ENCODE measurements at regions not wholly inside any gene's neighbourhood (a gene's known extent, or its start where the extent isn't known, plus 50 kb on each side); places are given as distances from the start of the nearest gene placed in this dataset.
A peak's percentile ranks its signal among the peaks of the same experiment; 100 is the strongest.

- no peak for DNase-seq (ENCODE audit: low spot score in 2 of 2)
- H3K9me3 ChIP-seq = no peaks in the 10 kb centered on the region
- H3K4me3 ChIP-seq = no peak overlapping the region
- no peaks in the 10 kb centered on the region for H3K36me3 ChIP-seq (replicated peaks)
- in situ Hi-C loops (cut with MboI; ENCODE audit: low sequenced_read_pairs) = no loop called here
- H3K4me1 ChIP-seq = peaks cover 14% of the 10 kb centered on the region
- H3K27me3 ChIP-seq (ENCODE audit: low read depth) = no peaks in the 10 kb centered on the region
Observed at GRCh38 chr4:126358041-126358440, 1043.3 kb downstream of the FAT4 start.

DNA sequence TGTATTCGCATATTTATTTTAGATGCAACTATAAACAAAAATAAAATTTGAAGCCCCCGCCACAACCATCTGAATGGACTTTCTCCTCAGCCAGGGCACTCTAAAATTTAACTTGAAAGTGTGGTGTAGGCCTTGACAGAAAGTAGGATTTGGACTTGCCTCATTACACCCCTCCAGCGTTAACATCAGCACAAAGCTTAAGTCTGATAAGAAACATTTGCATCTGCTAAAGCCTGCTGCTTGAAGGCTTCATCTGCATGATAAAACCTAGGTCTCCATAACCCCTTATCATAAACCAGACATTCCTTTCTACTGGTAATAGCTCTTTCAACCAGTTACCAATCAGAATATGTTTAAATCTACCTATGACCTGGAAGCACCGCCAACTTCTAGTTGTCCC is 1046.5 kb downstream of the FAT4 start:
- Histone ChIP-seq H3K4me1 (peaks cover 11% of the 10 kb centered on the region), H3K36me3 (replicated peaks) (no peaks in the 10 kb centered on the region), H3K27me3 (ENCODE audit: low read depth) (no peaks in the 10 kb centered on the region), H3K9me3 (no peaks in the 10 kb centered on the region), H3K4me3 (no peak overlapping the region)
- peak in 1 of 2 experiments; percentile 48 for DNase-seq (ENCODE audit: low spot score in 2 of 2)
- in situ Hi-C loops (cut with MboI; ENCODE audit: low sequenced_read_pairs) = no loop called here

GRCh38 chr4:126364311-126364911 is 1049.7 kb downstream of the FAT4 start:
- H3K4me3 ChIP-seq = no peak overlapping the region
- no peak for DNase-seq (ENCODE audit: low spot score in 2 of 2)
- in situ Hi-C loops (cut with MboI; ENCODE audit: low sequenced_read_pairs) = no loop called here

DNA sequence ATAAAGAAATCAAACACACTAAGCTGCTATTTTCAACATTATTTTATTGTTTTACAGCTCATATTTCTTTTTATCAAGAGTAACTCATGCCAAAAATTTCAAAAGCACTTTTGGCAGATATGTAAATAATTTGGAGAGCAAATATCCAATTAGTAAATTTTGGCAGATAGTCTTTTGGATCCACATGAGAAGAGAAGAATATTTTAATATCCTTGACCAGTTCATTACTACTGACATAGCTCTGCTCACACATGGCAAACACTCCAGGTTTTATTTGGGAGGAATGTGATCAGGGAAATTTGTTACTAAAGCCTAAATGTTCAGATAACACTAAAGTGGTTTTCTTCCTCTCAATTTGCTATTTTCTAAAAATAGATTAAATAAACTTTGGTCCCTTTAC is 1054.3 kb downstream of the FAT4 start:
- in situ Hi-C loops (cut with MboI; ENCODE audit: low sequenced_read_pairs) = no loop called here
- H3K27me3 ChIP-seq (ENCODE audit: low read depth) = no peaks in the 10 kb centered on the region
- H3K4me1 ChIP-seq = no peaks in the 10 kb centered on the region
- DNase-seq (ENCODE audit: low spot score in 2 of 2) = no peak
- no peaks in the 10 kb centered on the region for H3K36me3 ChIP-seq (replicated peaks)
- H3K9me3 ChIP-seq = no peaks in the 10 kb centered on the region
- H3K4me3 ChIP-seq = no peak overlapping the region

More at GRCh38 chr4:126364311-126364911, 1049.7 kb downstream of the FAT4 start:
- no peaks in the 10 kb centered on the region for H3K27me3 ChIP-seq (ENCODE audit: low read depth)
- H3K36me3 ChIP-seq (replicated peaks) = no peaks in the 10 kb centered on the region
- no peaks in the 10 kb centered on the region for H3K9me3 ChIP-seq
- peaks cover 11% of the 10 kb centered on the region for H3K4me1 ChIP-seq

GRCh38 chr4:126372634-126373033 is 1057.9 kb downstream of the FAT4 start:
- in situ Hi-C loops (cut with MboI; ENCODE audit: low sequenced_read_pairs) = no loop called here
- H3K9me3 ChIP-seq = no peaks in the 10 kb centered on the region
- H3K36me3 ChIP-seq (replicated peaks) = no peaks in the 10 kb centered on the region
- no peaks in the 10 kb centered on the region for H3K4me1 ChIP-seq
- H3K4me3 ChIP-seq = no peak overlapping the region
- DNase-seq (ENCODE audit: low spot score in 2 of 2) = no peak
- H3K27me3 ChIP-seq (ENCODE audit: low read depth) = no peaks in the 10 kb centered on the region

GRCh38 chr4:126375462-126376054 is 1060.8 kb downstream of the FAT4 start:
- no peak for DNase-seq (ENCODE audit: low spot score in 2 of 2)
- Histone ChIP-seq H3K36me3 (replicated peaks) (no peaks in the 10 kb centered on the region), H3K4me3 (no peak overlapping the region), H3K9me3 (no peaks in the 10 kb centered on the region), H3K4me1 (no peaks in the 10 kb centered on the region), H3K27me3 (ENCODE audit: low read depth) (no peaks in the 10 kb centered on the region)
- in situ Hi-C loops (cut with MboI; ENCODE audit: low sequenced_read_pairs) = no loop called here

GRCh38 chr4:126385954-126386353 is 1071.2 kb downstream of the FAT4 start:
- Histone ChIP-seq H3K4me1 (no peaks in the 10 kb centered on the region), H3K9me3 (0 out of 2 replicates have a peak, but pooled peaks cover 3% of the 10 kb centered on the region), H3K4me3 (no peak overlapping the region), H3K27me3 (ENCODE audit: low read depth) (no peaks in the 10 kb centered on the region), H3K36me3 (replicated peaks) (no peaks in the 10 kb centered on the region)
- in situ Hi-C loops (cut with MboI; ENCODE audit: low sequenced_read_pairs) = no loop called here
- no peak for DNase-seq (ENCODE audit: low spot score in 2 of 2)

DNA sequence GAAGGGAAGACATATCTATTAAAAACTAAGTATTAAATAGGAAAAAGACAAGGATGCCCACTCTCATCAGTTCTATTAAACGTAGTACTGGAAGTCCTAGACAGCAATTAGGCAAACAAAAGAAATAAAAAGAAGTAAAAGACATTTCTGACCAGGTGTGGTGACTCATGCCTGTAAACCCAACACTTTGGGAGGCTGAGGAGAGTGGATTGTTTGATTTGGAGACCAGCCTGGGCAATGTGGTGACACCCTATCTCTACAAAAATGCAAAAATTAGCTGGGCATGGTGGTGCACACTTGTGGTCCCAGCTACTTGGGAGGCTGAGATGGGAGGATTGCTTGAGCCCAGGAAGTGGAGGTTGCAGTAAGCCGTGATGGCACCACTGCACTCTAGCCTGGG is 1071.8 kb downstream of the FAT4 start:
- DNase-seq (ENCODE audit: low spot score in 2 of 2) = no peak
- no peaks in the 10 kb centered on the region for H3K36me3 ChIP-seq (replicated peaks)
- H3K9me3 ChIP-seq = 0 out of 2 replicates have a peak, but pooled peaks cover 3% of the 10 kb centered on the region
- in situ Hi-C loops (cut with MboI; ENCODE audit: low sequenced_read_pairs) = no loop called here
- H3K27me3 ChIP-seq (ENCODE audit: low read depth) = no peaks in the 10 kb centered on the region
- no peak overlapping the region for H3K4me3 ChIP-seq
- H3K4me1 ChIP-seq = no peaks in the 10 kb centered on the region

- Histone ChIP-seq H3K4me3 (no peak overlapping the region), H3K4me1 (peaks cover 2% of the 10 kb centered on the region; the same call in 1 of the 2 replicates), H3K36me3 (replicated peaks) (no peaks in the 10 kb centered on the region), H3K9me3 (no peaks in the 10 kb centered on the region), H3K27me3 (ENCODE audit: low read depth) (no peaks in the 10 kb centered on the region)
- in situ Hi-C loops (cut with MboI; ENCODE audit: low sequenced_read_pairs) = no loop called here
- DNase-seq (ENCODE audit: low spot score in 2 of 2) = no peak
Observed at GRCh38 chr4:126395664-126396063, 1080.9 kb downstream of the FAT4 start.

DNA sequence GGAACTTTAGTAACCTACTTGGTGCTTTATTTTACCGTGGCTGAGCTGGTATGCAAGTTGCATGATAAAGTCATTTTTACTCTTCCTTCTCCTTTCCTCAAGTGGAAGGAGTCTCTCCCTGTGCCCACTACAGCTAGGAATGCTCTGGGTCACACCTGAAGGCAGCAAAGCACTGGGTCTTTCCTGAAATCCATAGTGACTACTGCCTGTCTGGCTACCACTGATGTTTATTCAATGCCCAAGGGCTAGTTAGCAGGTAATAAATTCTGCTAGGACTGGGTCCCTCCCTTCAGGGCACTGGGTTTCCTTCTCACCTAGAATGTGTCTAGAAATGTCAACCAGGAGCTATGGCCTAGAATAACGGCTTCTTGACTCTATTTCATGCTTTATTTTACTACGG is 1081.4 kb downstream of the FAT4 start:
- DNase-seq (ENCODE audit: low spot score in 2 of 2) = no peak
- peaks cover 2% of the 10 kb centered on the region; the same call in 1 of the 2 replicates for H3K4me1 ChIP-seq
- no peaks in the 10 kb centered on the region for H3K36me3 ChIP-seq (replicated peaks)
- H3K27me3 ChIP-seq (ENCODE audit: low read depth) = no peaks in the 10 kb centered on the region
- no peaks in the 10 kb centered on the region for H3K9me3 ChIP-seq
- H3K4me3 ChIP-seq = no peak overlapping the region
- in situ Hi-C loops (cut with MboI; ENCODE audit: low sequenced_read_pairs) = no loop called here

GRCh38 chr4:126396703-126397102 is 1081.9 kb downstream of the FAT4 start:
- no peak for DNase-seq (ENCODE audit: low spot score in 2 of 2)
- H3K4me3 ChIP-seq = no peak overlapping the region
- no peaks in the 10 kb centered on the region for H3K9me3 ChIP-seq
- in situ Hi-C loops (cut with MboI; ENCODE audit: low sequenced_read_pairs) = no loop called here
- peaks cover 2% of the 10 kb centered on the region; the same call in 1 of the 2 replicates for H3K4me1 ChIP-seq
- H3K27me3 ChIP-seq (ENCODE audit: low read depth) = no peaks in the 10 kb centered on the region
- H3K36me3 ChIP-seq (replicated peaks) = no peaks in the 10 kb centered on the region

- no peak for DNase-seq (ENCODE audit: low spot score in 2 of 2)
- no peaks in the 10 kb centered on the region for H3K4me1 ChIP-seq
- H3K36me3 ChIP-seq (replicated peaks) = no peaks in the 10 kb centered on the region
- in situ Hi-C loops (cut with MboI; ENCODE audit: low sequenced_read_pairs) = no loop called here
- H3K27me3 ChIP-seq (ENCODE audit: low read depth) = no peaks in the 10 kb centered on the region
- no peaks in the 10 kb centered on the region for H3K9me3 ChIP-seq
- H3K4me3 ChIP-seq = no peak overlapping the region
Observed at GRCh38 chr4:126404549-126404948, 1089.8 kb downstream of the FAT4 start.

DNA sequence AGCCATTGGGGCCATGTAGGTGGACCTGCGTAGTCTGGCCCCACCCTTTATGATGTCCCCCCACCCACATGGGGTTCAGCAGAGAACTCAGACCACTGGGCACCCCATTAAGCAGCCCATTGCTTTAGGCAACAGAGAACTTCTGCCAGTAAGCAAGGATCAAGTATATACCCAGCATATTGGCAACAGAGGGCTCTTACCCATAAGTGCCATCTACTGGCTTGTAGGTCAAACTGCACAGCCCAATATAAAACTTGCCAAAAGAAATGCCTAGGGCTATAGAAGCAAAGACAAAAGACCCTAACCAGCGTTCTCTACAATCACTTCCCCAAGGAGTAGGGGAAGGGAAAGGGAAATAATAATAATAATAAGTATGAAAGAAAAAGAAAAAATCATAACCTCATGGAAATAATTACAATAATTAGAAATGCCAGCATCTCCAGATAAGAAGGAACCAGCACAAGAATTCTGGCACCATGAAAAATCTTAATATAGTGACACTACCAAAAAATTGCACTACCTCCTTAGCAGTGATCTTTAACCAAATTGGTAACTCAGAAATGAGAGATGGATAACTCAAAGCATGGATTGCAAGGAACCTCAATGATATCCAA is 1090.7 kb downstream of the FAT4 start:
- in situ Hi-C loops (cut with MboI; ENCODE audit: low sequenced_read_pairs) = no loop called here
- H3K36me3 ChIP-seq (replicated peaks) = no peaks in the 10 kb centered on the region
- H3K9me3 ChIP-seq = no peaks in the 10 kb centered on the region
- no peak overlapping the region for H3K4me3 ChIP-seq
- no peaks in the 10 kb centered on the region for H3K4me1 ChIP-seq
- no peaks in the 10 kb centered on the region for H3K27me3 ChIP-seq (ENCODE audit: low read depth)
- peak; percentile 13 to 28 for DNase-seq (ENCODE audit: low spot score in 2 of 2)

GRCh38 chr4:126409746-126410145 is 1095.0 kb downstream of the FAT4 start:
- H3K4me1 ChIP-seq = no peaks in the 10 kb centered on the region
- H3K4me3 ChIP-seq = no peak overlapping the region
- no peaks in the 10 kb centered on the region for H3K36me3 ChIP-seq (replicated peaks)
- no peak for DNase-seq (ENCODE audit: low spot score in 2 of 2)
- H3K9me3 ChIP-seq = no peaks in the 10 kb centered on the region
- in situ Hi-C loops (cut with MboI; ENCODE audit: low sequenced_read_pairs) = no loop called here
- H3K27me3 ChIP-seq (ENCODE audit: low read depth) = no peaks in the 10 kb centered on the region
